DMS153 (cell line): ENCODE measurements at regions not wholly inside any gene's neighbourhood (a gene's known extent, or its start where the extent isn't known, plus 50 kb on each side); places are given as distances from the start of the nearest gene placed in this dataset.
A peak's percentile ranks its signal among the peaks of the same experiment; 100 is the strongest.
"Not testable (repeated sequence)": the region's sequence is repeated elsewhere in the genome, so short reads cannot be mapped to it uniquely, and the experiment has no call there.

Source experiments
- DNase-seq: peaks from one replicate; lab custom pipeline; 2025; lab: John Stamatoyannopoulos, UW

DNA sequence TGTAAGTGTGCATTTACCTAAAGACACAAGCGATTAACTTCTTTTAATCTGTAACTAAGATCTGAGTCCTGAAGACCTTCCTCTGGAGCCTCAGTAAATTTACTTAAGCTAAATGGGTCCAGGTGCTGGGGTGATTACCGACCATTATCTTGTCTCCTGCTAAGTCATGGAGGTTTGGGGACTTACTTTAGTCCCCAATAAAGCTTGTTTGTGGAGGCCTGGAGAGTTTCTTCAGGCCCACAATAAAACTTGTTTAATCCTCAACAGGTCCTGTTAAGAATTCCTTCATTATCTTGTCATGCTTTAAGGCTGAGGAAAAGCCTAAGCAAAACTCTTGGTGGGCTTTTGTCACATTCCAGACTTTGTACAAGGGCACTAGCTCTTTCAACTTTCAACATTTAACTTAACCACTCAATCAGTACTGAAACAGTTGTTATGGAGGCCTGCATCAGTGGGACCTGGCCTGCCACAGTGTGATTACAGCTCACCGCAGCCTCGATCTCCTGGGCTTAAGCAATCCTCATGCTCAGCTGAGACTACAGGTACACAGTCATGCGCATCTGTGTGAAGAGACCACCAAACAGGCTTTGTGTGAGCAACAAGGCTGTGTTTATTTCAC is 84.0 kb downstream of the FMO4 start:
- DNase-seq: no peak

DNA sequence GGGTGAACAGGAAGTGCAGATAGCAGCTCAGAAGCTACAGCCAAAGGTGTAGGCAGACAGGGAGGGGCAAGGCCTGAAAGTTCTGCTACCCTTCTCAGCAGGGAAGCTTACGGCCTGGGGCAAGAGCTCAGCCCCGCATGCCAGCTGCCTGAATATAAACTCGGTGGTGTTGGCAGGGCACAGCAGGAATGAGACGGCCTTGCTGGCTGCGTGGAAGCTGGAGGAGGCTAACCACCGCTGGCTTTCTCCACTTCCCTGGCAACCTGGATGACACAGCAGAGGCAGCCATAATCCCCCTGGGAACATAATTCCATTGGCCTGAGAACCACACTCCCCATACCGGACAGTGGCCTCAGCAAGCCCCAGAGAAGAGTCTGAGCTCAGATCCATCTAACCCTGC is 81.9 kb upstream of the PRRC2C start:
- no peak for DNase-seq

DNA sequence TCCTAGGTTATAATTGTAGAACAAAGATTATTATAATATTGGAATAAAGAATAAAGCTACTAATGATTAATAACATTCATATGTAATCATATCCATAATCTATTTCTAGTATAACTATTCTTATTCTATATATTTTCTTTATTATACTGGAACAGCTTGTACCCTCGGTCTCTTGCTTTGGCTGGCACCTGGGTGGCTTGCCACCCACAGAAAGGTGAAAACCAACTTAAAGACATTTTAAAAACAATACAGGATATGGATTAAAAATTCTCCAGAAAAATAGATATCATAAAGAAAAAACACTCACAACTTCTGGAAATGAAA is 80.0 kb upstream of the PRRC2C start:
- no peak for DNase-seq

DNA sequence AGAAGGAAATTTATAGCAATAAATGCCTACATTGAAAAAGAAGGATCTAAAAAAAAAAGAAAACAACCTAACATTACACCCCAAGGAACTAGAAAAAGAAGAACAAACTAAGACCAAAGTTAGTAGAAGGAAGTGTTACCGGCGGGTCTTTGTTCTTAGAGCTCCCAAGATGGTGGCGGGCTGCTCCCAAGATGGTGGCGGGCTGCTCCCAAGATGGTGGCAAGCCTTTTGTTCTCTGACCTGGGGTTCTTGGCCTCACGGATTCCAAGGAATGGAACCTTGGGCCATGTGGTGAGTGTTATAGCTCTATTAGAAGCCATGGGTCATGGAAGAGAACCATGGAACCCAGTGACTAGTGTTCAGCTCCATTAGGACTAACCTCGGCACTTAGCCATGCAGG is 71.8 kb upstream of the PRRC2C start:
- not testable (repeated sequence) for DNase-seq

DNA sequence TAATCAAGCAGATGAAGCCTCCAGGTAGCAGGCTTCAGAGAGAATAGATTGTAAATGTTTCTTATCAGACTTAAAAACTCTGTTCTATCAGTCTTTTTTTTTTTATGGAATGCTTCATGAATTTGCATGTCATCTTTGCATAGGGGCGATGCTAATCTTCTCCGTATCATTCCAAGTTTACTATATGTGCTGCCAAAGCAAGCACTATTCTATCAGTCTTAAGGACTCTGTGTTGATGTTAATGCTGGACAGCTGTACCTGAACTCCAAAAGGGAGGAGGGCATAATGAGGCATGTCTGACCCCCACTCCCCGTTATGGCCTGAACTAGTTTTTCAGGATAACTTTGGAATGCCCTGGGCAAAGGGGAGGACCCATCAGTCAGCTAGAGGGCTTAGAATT is 66.8 kb upstream of the PRRC2C start:
- no peak for DNase-seq

DNA sequence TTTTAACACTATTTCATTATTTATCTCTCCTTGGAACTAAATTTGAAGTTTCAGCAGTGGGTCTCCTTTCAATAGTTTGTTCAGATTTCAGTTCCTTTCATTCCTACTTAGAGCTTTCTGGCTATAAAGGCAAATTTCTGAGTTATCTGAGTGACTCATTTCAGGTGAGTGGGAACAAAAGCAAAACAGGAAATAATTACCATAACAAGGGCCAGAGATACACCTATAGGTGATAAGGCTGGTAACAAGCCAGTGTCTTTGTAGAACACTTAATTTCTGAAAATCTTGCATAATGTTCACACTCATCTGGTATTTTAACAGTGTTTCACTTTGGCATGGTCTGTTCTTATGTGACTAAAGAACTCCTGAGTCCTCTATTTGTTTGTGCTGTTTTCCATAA is 64.5 kb upstream of the PRRC2C start:
- no peak for DNase-seq

DNA sequence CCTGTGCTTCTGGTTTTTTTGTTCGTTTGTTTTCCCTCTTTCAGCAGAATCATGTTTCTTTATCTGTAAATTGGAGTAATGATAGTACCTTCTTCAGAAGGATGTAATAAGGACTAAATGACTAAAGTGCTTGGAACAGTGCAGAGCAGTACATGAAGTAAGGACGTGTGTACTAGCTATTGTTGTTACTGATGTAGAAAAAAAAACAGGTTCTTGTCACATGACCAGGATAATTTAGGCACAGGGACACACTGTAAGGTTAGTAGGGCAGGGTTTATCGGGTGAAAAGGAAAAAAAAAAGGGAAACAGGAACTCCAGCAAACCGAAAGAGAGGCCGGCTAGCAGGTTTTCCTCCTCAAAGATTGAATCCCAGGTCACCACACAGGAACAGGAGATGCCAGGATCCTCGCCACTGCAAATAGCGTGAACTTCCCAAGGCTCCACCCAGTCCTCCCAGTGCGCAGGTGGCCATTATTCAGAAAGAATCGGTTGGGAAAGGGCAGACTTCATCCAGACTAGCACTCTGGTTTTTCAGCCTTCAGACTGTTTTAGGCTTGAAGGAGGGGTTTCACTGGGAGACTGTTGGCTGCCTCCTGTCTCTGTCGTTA is 63.8 kb upstream of the PRRC2C start:
- DNase-seq: no peak

DNA sequence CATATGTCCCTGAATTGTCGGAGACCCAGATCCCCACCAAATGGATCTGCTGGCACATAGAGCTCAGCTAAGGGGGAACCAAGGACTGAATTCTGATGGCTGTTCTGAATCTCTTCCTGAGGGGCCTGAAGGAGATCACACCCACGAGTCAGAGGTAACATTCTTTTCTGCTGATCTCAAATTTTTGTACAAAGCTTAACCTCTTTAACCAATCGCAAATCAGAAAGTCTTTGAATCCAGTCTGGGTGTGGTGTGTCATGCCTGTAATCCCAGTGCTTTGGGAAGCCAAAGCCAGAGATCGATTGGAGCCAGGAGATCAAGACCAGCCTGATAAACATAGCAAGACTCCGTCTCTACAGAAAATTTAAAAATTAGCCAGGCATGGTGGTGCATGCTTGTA is 62.8 kb upstream of the PRRC2C start:
- DNase-seq: no peak

DNA sequence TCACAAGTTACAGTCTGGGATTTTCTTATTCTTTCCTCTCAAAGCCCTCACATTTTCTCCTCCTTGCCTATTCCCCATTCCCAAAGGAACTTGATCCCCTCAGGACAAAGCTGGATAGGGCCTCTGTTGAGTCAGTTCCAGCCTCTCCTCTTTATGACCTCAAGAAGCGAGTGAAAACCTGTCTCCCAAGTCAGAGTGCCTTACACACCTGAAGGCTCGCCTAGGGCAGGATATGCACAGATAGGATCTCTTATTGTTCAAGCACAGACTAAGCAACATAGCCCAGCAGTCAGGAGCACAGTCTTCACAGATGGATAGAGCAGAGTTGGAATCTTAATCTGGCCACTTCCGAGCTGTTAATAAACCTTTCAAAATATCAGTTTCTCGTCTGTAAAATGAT is 60.8 kb upstream of the PRRC2C start:
- no peak for DNase-seq

DNA sequence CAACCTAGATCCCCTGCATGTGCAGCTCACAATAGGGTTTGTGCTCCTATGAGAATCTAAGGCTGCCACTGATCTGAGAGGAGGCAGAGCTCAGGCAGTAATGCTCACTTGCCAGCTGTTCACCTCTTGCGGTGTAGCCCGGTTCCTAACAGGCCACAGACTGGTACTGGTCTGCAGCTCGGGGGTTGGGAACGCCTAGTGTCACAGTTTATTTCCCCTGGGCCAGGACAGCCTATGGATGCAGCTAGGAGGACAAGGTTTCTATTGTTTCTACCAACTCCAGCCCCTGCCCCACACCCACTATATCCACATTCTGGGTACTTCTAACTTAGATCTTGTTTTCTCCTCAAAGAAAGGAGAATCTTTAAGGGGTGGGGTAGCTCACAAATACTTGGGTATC is 58.7 kb upstream of the PRRC2C start:
- no peak for DNase-seq

DNA sequence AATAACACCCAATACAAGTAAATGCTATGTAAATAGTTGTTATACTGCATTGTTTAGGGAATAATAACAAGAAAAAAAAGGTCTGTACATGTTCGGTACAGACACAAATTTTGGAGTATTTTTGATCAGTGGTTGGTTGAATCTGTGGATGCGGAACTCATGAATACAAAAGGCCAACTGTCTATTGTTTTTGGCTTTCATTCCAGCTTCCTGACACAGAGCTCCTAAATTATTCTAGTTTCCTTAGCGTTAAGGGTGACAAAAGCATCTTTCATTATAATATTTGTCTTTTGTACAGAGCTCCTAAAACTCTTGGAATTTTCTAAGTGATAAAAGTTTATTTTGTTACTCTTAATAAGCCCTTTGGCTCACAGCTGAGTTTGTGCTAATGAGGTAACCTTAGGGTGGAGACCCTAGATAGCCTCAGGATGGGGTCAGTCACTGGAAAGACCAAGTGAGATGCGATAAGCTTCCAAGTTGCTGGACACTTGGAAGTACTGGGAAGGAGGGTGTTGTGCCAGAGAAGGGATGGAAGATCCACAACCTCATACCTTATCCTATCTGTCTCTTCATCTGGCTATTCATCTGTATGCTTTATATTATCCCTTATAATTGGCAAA is 57.4 kb upstream of the PRRC2C start:
- DNase-seq: no peak

DNA sequence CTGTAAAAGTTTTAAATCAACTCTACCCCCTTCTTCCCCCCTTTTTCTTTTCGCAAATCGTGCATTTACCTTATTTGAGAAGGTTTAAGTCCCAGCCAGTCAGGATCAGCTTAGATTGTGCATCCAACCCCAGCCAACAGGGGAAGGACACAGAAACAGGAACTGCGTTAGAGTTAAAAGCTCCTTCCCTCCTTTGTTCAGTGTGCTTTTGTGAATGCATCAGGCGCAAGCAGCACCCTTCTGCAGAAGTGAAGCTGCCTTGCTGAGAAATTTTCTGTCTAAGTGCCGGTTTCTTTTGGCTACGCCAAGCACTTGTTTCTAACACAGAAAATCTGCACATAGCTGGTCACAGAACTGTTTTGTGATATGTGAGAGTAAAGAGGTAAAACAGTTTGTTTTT is 56.2 kb upstream of the PRRC2C start:
- DNase-seq: no peak

DNA sequence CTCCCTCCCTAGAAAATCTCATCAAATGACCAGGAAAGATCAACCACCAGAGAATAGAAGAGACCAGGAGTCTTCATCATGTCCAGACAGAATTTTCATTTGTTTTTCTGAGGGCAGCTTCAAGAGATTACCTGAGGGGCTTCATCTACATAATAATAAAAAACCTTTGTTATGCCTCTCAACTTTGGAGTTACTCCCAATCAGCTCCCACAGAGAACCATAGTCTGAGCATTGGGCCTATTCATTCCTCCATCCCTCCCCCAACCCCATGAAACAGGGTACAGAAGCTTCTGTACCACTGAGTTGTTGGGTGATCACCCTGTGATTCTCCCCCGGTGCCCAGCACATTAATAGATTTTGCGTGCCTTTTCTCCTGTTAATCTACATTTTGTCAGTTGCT is 53.3 kb upstream of the PRRC2C start:
- DNase-seq: no peak

DNA sequence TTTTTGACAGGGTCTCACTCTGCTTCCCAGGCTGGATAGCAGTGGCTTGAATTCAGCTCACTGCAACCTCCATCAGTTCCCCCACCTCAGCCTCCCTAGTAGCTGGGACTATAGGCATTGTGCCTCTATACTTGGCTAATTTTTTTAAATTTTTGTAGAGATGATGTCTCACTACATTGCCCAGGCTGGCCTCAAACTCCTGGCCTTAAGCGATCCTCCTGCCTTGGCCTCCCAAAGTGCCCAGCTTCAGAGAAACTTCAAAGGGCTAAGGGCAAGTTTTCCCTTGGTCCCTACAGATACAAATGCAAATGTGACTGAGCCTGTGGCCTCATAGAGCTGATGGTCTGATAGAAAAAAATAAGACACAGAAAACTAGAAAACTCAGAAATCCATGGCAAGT is 52.9 kb upstream of the PRRC2C start:
- DNase-seq: no peak

DNA sequence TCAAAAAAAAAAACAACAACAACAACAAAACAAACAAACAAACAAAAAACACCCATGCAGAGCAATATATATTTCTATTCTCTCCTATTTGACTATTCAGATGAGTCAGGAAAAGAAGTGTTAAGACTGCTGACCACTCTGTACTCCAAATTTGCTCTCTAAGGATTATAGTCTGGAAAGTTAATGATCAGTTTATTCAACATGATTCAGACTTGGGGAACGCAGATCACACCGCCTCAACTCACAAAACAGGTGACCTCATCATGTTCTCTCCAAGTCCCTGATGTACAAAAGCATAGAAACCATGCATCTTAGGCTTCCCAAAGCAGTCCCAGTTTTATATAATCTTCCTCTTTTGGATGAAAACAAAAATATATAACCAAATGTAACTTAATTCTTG is 51.9 kb upstream of the PRRC2C start:
- no peak for DNase-seq

DNA sequence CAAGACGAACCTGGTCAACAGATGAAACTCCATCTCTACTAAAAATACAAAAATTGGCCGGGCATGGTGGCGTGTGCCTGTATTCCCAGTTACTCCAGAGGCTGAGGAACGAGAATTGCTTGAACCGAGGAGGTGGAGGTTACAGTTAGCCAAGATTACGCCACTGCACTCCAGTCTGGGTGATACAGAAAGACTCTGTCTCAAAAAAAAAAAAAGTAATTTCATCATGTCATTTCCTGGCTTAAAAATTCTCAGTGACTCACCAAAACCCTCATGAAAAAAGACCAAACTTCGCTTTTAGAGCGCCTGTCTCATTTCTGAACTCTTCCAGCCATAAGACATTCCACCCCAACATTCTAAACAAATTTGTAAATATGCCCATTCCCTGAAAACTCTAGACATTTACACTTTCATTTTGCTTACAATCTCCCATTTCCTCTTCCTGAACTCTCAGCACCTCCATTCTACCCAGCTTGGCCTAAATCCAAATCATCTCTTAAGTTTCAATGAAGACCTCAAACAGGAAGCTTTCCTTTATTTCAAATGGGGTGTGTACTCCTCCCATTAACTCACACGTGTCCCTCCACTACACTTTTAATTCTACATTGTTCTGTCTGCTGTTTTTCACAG is 50.5 kb upstream of the PRRC2C start:
- peak; percentile 61 for DNase-seq
